Breast epithelium (tissue), 4 donors: ENCODE measurements at regions not wholly inside any gene's neighbourhood (a gene's known extent, or its start where the extent isn't known, plus 50 kb on each side); places are given as distances from the start of the nearest gene placed in this dataset.
"Not testable (repeated sequence)": the region's sequence is repeated elsewhere in the genome, so short reads cannot be mapped to it uniquely, and the experiment has no call there.

Experiments used
- DNase-seq, 2 donors: peaks; one replicate each; pipeline ENCODE4 v3.0.0-alpha.2; 2019; ENCODE audit warnings: low spot score in 2 of 2
- H3K27ac ChIP-seq, 2 donors: fragments of 200-600 bp; sonication (generic) in 1 of 2; one replicate each; pipeline ENCODE4 v1.5.1; 2016 to 2019; ENCODE audit warnings: mild to moderate bottlenecking in 1 of 2
- H3K27me3 ChIP-seq, 2 donors: fragments of 200-600 bp; sonication (generic) in 1 of 2; one replicate each; pipeline versions ENCODE4 v1.5.1 to v1.6.0; 2017 to 2019; ENCODE audit warnings: control low read depth in 1 of 2, mild to moderate bottlenecking in 1 of 2
- H3K36me3 ChIP-seq: fragments of 200-600 bp; one replicate; pipeline ENCODE4 v1.5.1; 2019
- H3K4me1 ChIP-seq, 2 donors: fragments of 200-600 bp; sonication (generic); one replicate each; pipeline ENCODE4 v1.5.1; 2016 to 2019; ENCODE audit warnings: control low read depth in 1 of 2
- H3K4me3 ChIP-seq, 3 donors: fragments of 200-600 bp; sonication (generic); 1 replicate in 2 of 3; 2 replicates in 1 of 3; pipeline ENCODE4 v1.5.1; 2016 to 2019; ENCODE audit warnings: mild to moderate bottlenecking in 3 of 3, moderate library complexity in 2 of 3
- H3K9me3 ChIP-seq, 2 donors: fragments of 200-600 bp; sonication (generic) in 1 of 2; one replicate each; pipeline ENCODE4 v1.5.1; 2016 to 2019; ENCODE audit warnings: control low read depth in 1 of 2
- CTCF ChIP-seq, 3 donors: fragments of 450-650 bp; IDR thresholded peaks; one replicate each; pipeline ENCODE4 v1.5.1; 2016 to 2017; ENCODE audit warnings: antibody characterized with exemption in 3 of 3, mild to moderate bottlenecking in 3 of 3, moderate library complexity in 3 of 3
- POLR2A ChIP-seq: fragments of 450-650 bp; IDR thresholded peaks from one replicate; pipeline ENCODE4 v1.6.1; 2016; ENCODE audit warnings: antibody characterized with exemption, mild to moderate bottlenecking, moderate library complexity
- POLR2AphosphoS5 ChIP-seq, 3 donors: sonication (generic); formaldehyde crosslinking; IDR thresholded peaks; one replicate each; pipeline ENCODE4 v1.6.1; 2017; ENCODE audit warnings: antibody characterized with exemption in 3 of 3
- intact Hi-C: fragments of 100-400 bp; cut with DNase I; formaldehyde crosslinking; loops from one replicate; pipeline ENCODE4 v1.15.1; 2023; ENCODE audit warnings: low total_unique reads

DNA sequence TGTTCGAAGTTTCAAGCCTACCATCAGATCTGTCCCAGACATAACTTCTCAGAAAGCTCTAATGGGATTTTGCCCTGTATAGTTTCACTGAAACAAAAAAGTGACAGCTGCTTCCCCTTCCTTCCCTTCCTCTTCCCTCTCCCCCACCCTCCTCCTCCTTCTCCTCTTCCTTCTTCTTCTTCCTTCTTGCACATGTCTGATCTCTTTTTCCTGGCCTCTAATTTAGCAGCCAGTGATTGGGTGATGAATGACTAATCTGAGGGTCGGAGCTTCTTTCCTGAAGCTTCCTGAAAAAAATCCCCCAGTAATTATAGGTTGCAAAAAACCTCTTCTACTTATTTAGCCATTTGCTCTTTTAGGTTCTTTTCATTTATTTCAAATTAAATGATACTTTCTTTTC is 168.7 kb downstream of the POTEB3 start:
- no peak for TF ChIP-seq POLR2AphosphoS5 (IDR thresholded peaks at IDR 0.05)

DNA sequence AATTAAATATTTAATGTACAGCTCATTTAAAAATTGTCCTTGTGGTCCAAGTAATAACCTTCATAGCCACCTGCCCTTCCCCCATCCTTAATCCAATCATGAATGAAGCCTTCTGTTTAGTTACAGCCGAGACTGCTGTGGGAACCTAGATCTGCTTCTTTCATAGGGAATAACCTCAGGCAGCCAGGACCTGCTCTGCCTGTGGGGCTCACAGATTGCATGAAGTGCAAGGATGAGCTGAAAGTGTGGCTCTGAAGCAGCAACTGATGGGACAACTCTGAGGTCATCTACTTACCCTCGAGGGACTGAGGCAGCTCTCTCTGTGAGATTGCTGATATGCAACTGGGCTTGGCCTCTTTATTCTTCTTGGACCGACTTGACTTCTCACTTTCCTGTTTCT is 169.8 kb downstream of the POTEB3 start:
- H3K27ac ChIP-seq = no peak overlapping the region
- H3K4me3 ChIP-seq = no peak overlapping the region
- H3K9me3 ChIP-seq = no peaks in the 10 kb centered on the region
- TF ChIP-seq POLR2A = no peak
- TF ChIP-seq POLR2AphosphoS5 (IDR thresholded peaks at IDR 0.05) = no peak
- no peak for TF ChIP-seq CTCF (IDR thresholded peaks at IDR 0.05)
- H3K36me3 ChIP-seq = no peaks in the 10 kb centered on the region
- no peaks in the 10 kb centered on the region for H3K4me1 ChIP-seq
- intact Hi-C loops = no loop called here
- DNase-seq = no peak
- H3K27me3 ChIP-seq = no peaks in the 10 kb centered on the region

More for the DNA sequence above, 168.7 kb downstream of the POTEB3 start:
- Histone ChIP-seq H3K27me3 (no peaks in the 10 kb centered on the region), H3K36me3 (no peaks in the 10 kb centered on the region), H3K4me3 (no peak overlapping the region), H3K4me1 (no peaks in the 10 kb centered on the region), H3K27ac (no peak overlapping the region), H3K9me3 (no peaks in the 10 kb centered on the region)
- intact Hi-C loops = no loop called here
- no peak for DNase-seq

DNA sequence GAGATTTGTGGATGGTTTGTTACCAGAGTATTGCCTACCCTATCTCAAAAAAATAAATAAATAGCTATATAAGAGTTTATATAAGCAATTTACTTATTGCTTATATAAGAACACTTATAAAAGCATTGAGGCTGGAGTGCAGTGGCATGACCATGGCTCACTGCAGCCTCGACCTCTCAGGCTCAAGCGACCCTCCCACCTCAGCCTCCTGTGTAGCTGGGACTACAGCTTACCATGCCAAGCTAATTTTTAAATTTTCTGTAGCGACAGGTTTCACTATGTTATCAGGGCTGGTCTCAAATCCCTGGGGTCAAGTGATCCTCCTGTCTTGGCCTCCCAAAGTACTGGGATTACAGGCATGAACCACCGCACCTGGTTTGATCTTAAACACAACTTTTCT is 170.6 kb downstream of the POTEB3 start:
- H3K27me3 ChIP-seq, H3K27ac ChIP-seq, intact Hi-C loops, H3K4me1 ChIP-seq, DNase-seq, H3K36me3 ChIP-seq, H3K4me3 ChIP-seq, H3K9me3 ChIP-seq: not testable (repeated sequence)

GRCh38 chr15:21269121-21269520 is 171.2 kb downstream of the POTEB3 start:
- H3K27me3 ChIP-seq = no peaks in the 10 kb centered on the region
- H3K36me3 ChIP-seq = no peaks in the 10 kb centered on the region
- no peak overlapping the region for H3K27ac ChIP-seq
- intact Hi-C loops = no loop called here
- no peak overlapping the region for H3K4me3 ChIP-seq
- DNase-seq = no peak
- no peaks in the 10 kb centered on the region for H3K4me1 ChIP-seq
- no peaks in the 10 kb centered on the region for H3K9me3 ChIP-seq
- TF ChIP-seq POLR2AphosphoS5 (IDR thresholded peaks at IDR 0.05) (no peak), CTCF (IDR thresholded peaks at IDR 0.05) (no peak), POLR2A (no peak)

GRCh38 chr15:21268436-21268940 is 171.8 kb downstream of the POTEB3 start:
- intact Hi-C loops = no loop called here
- no peaks in the 10 kb centered on the region for H3K27me3 ChIP-seq
- DNase-seq = no peak
- no peak for TF ChIP-seq POLR2A
- TF ChIP-seq POLR2AphosphoS5 (IDR thresholded peaks at IDR 0.05) = no peak
- no peak for TF ChIP-seq CTCF (IDR thresholded peaks at IDR 0.05)
- H3K27ac ChIP-seq = no peak overlapping the region
- no peak overlapping the region for H3K4me3 ChIP-seq
- no peaks in the 10 kb centered on the region for H3K9me3 ChIP-seq
- H3K36me3 ChIP-seq = no peaks in the 10 kb centered on the region
- H3K4me1 ChIP-seq = no peaks in the 10 kb centered on the region

GRCh38 chr15:21267671-21268395 is 172.5 kb downstream of the POTEB3 start:
- Histone ChIP-seq H3K27me3 (no peaks in the 10 kb centered on the region), H3K9me3 (no peaks in the 10 kb centered on the region), H3K4me3 (no peak overlapping the region), H3K36me3 (no peaks in the 10 kb centered on the region), H3K4me1 (no peaks in the 10 kb centered on the region), H3K27ac (no peak overlapping the region)
- DNase-seq = no peak
- intact Hi-C loops = no loop called here
- no peak for TF ChIP-seq POLR2AphosphoS5 (IDR thresholded peaks at IDR 0.05)
- TF ChIP-seq POLR2A = no peak
- no peak for TF ChIP-seq CTCF (IDR thresholded peaks at IDR 0.05)
